WTC11 (cell line): ENCODE measurements at regions not wholly inside any gene's neighbourhood (a gene's known extent, or its start where the extent isn't known, plus 50 kb on each side); places are given as distances from the start of the nearest gene placed in this dataset.

Source experiments
- ATF3 ChIP-seq: sonication (generic); formaldehyde crosslinking; conservative IDR thresholded peaks from 2 replicates; pipeline ENCODE4 v1.8.1; 2022; ENCODE audit warnings: mild to moderate bottlenecking, missing genetic modification reagents
- CREB1 ChIP-seq: sonication (generic); formaldehyde crosslinking; IDR thresholded peaks from 2 replicates; pipeline ENCODE4 v1.8.0; 2023; ENCODE audit warnings: mild to moderate bottlenecking, missing genetic modification reagents
- CTCF ChIP-seq: fragments of 200-600 bp; IDR thresholded peaks from 2 replicates; pipeline ENCODE4 v1.8.0; 2022; ENCODE audit warnings: antibody characterized with exemption
- E2F5 ChIP-seq: sonication (generic); formaldehyde crosslinking; IDR thresholded peaks from 2 replicates; pipeline ENCODE4 v1.8.1; 2022; ENCODE audit warnings: mild to moderate bottlenecking, moderate library complexity, missing genetic modification reagents
- ELF4 ChIP-seq: sonication (generic); formaldehyde crosslinking; IDR thresholded peaks from 2 replicates; pipeline ENCODE4 v1.8.1; 2022; ENCODE audit warnings: low read depth, mild to moderate bottlenecking, moderate library complexity, missing genetic modification reagents
- ESRRA ChIP-seq: sonication (generic); formaldehyde crosslinking; IDR thresholded peaks from 2 replicates; pipeline ENCODE4 v1.8.1; 2022; ENCODE audit warnings: mild to moderate bottlenecking, missing genetic modification reagents, borderline replicate concordance
- JUN ChIP-seq: sonication (generic); formaldehyde crosslinking; IDR thresholded peaks from 2 replicates; pipeline ENCODE4 v1.8.0; 2023; ENCODE audit warnings: mild to moderate bottlenecking, missing genetic modification reagents
- NFYB ChIP-seq: sonication (generic); formaldehyde crosslinking; conservative IDR thresholded peaks from 2 replicates; pipeline ENCODE4 v1.8.0; 2022; ENCODE audit warnings: low read depth, missing genetic modification reagents
- NR2C2 ChIP-seq: sonication (generic); formaldehyde crosslinking; IDR thresholded peaks from 2 replicates; pipeline ENCODE4 v1.8.0; 2022; ENCODE audit warnings: mild to moderate bottlenecking, missing genetic modification reagents
- ZBTB43 ChIP-seq: sonication (generic); formaldehyde crosslinking; IDR thresholded peaks from 2 replicates; pipeline ENCODE4 v1.8.1; 2023; ENCODE audit warnings: mild to moderate bottlenecking, missing genetic modification reagents
- ZNF396 ChIP-seq: fragments of 250-450 bp; sonication (Bioruptor Pico); IDR thresholded peaks from 2 replicates; pipeline ENCODE4 v1.8.0; 2021; ENCODE audit warnings: mild to moderate bottlenecking, moderate library complexity, borderline replicate concordance
- ZNF423 ChIP-seq: fragments of 250-450 bp; sonication (Bioruptor Pico); IDR thresholded peaks from 2 replicates; pipeline ENCODE4 v2.1.2; 2022; ENCODE audit warnings: mild to moderate bottlenecking, moderate library complexity
- TF ChIP-seq, protein P1 (sequence below): sonication (generic); formaldehyde crosslinking; IDR thresholded peaks from 2 replicates; pipeline ENCODE4 v1.8.1; 2022; ENCODE audit warnings: low read depth, missing genetic modification reagents, borderline replicate concordance

DNA sequence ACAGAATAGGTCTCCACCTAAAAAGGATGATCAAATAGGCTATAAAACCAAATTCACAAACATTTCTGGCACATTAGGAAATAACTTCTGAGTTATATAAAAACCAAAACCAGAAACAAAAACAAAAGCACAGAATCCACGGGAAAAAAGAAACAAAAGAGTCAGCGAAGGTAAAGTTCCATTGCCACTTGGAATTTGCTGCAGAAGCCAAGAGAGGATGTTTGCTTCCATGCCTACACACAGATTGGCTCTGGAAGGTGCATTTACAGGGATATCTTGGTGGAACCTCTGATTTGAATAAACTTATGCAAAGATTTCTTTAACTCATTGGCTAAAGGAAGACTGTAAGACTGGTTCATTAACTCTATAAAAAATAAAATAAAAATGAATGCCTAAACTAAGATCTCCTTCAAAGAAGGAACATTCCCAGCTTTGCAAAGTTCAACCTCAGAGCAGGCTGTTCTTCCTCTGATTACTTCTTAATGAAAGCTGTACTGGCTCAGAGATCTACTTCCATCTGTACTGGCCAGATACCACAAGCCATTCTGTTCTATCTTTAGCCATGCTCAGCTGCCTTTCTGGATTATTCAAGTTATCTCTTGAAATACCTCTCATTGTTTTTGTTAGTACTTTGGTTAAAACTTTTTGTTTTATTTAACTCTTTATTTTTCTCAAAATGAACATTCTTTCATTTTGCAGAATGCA lies 537.5 kb upstream of the CCDC54 start:
- TF ChIP-seq ATF3 (CRISPR knock-in tag) (no peak), CTCF (no peak), JUN (CRISPR knock-in tag) (no peak), NFYB (CRISPR knock-in tag) (no peak), CREB1 (CRISPR knock-in tag) (no peak), ESRRA (CRISPR knock-in tag) (no peak), E2F5 (no peak), ELF4 (no peak), NR2C2 (CRISPR knock-in tag) (no peak), ZNF396 (CRISPR knock-in tag) (no peak), ZBTB43 (CRISPR knock-in tag) (no peak), ZNF423 (CRISPR knock-in tag) (no peak)
- TF ChIP-seq, protein P1, sequence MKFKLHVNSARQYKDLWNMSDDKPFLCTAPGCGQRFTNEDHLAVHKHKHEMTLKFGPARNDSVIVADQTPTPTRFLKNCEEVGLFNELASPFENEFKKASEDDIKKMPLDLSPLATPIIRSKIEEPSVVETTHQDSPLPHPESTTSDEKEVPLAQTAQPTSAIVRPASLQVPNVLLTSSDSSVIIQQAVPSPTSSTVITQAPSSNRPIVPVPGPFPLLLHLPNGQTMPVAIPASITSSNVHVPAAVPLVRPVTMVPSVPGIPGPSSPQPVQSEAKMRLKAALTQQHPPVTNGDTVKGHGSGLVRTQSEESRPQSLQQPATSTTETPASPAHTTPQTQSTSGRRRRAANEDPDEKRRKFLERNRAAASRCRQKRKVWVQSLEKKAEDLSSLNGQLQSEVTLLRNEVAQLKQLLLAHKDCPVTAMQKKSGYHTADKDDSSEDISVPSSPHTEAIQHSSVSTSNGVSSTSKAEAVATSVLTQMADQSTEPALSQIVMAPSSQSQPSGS (CRISPR knock-in tag) = no peak
